A549 (cell line): ENCODE measurements at regions not wholly inside any gene's neighbourhood (a gene's known extent, or its start where the extent isn't known, plus 50 kb on each side); places are given as distances from the start of the nearest gene placed in this dataset.

Source experiments
- ATAC-seq, 2 experiments: fragments of 200-7000 bp in 1 of 2; fragments of >200 bp in 1 of 2; cut with Nextera tagmentation in 1 of 2; cut with Tn5 transposase in 1 of 2; 3 replicates each; pipeline versions ENCODE4 v1.8.0 to v1.9.1; 2018 to 2020; ENCODE audit warnings: mild to moderate bottlenecking in 1 of 2, moderate library complexity in 1 of 2
- CTCF ChIA-PET: fragments of 300-600 bp; sonication (Branson Sonifier 250); formaldehyde crosslinking; extraction: SDS; loops from one replicate; lab custom pipeline; 2021; ENCODE audit warnings: antibody characterized with exemption, inconsistent platforms; lab: Yijun Ruan, JAX
- POLR2A ChIA-PET: fragments of 350-600 bp; formaldehyde crosslinking; extraction: SDS; loops from one replicate; lab custom pipeline; 2021; ENCODE audit warnings: antibody characterized with exemption, inconsistent platforms; lab: Yijun Ruan, JAX
- DNase-seq, 2 experiments: peaks; one replicate each; pipeline versions ENCODE4 v3.0.0 to v3.0.0-alpha.2; 2011 to 2016; ENCODE audit warnings: low read depth in 1 of 2, low spot score in 1 of 2
- FAIRE-seq: peaks from 2 replicates; lab custom pipeline; 2011; peaks lifted over from hg19 to GRCh38; lab: Jason Lieb, UNC
- H3K27ac ChIP-seq, 2 experiments: fragments of >200 bp; sonication (Bioruptor Twin); formaldehyde crosslinking; 3 replicates each; pipeline ENCODE4 v1.5.1; 2016 to 2017
- H3K4me1 ChIP-seq: fragments of >200 bp; sonication (Bioruptor Twin); formaldehyde crosslinking; 3 replicates; pipeline ENCODE4 v1.6.1; 2016
- H3K4me2 ChIP-seq: fragments of >200 bp; sonication (Bioruptor Twin); formaldehyde crosslinking; 3 replicates; pipeline ENCODE4 v1.6.1; 2016
- H3K4me3 ChIP-seq: fragments of >200 bp; sonication (Bioruptor Twin); formaldehyde crosslinking; 3 replicates; pipeline ENCODE4 v1.5.1; 2016
- H3K9me3 ChIP-seq: fragments of >200 bp; sonication (Bioruptor Twin); formaldehyde crosslinking; 3 replicates; pipeline ENCODE4 v1.6.1; 2016
- CBX2 ChIP-seq: fragments of 200-600 bp; sonication (generic); IDR thresholded peaks from 2 replicates; pipeline ENCODE4 v1.6.1; 2016; ENCODE audit warnings: low read depth, mild to moderate bottlenecking, borderline replicate concordance
- CBX8 ChIP-seq: fragments of 200-600 bp; sonication (generic); IDR thresholded peaks from 2 replicates; pipeline ENCODE4 v1.6.1; 2016
- CEBPB ChIP-seq, 2 experiments: fragments of >200 bp in 1 of 2; sonication (Bioruptor Twin) in 1 of 2; formaldehyde crosslinking in 1 of 2; IDR thresholded peaks; 2 replicates each; pipeline ENCODE4 v1.6.1; 2012 to 2016
- CHD4 ChIP-seq: fragments of 200-600 bp; sonication (generic); IDR thresholded peaks from 2 replicates; pipeline ENCODE4 v1.6.1; 2016; ENCODE audit warnings: antibody characterized with exemption, mild to moderate bottlenecking, borderline replicate concordance
- EHMT2 ChIP-seq: fragments of 200-600 bp; sonication (generic); IDR thresholded peaks from 2 replicates; pipeline ENCODE4 v1.6.1; 2016; ENCODE audit warnings: antibody characterized with exemption, low read depth, mild to moderate bottlenecking, moderate library complexity
- FOSB ChIP-seq: fragments of 250-450 bp; sonication (Bioruptor Pico); IDR thresholded peaks from 2 replicates; pipeline ENCODE4 v1.5.0; 2020; ENCODE audit warnings: mild to moderate bottlenecking, moderate library complexity
- FOSL2 ChIP-seq, 2 experiments: fragments of 450-650 bp in 1 of 2; fragments of >200 bp in 1 of 2; sonication (Bioruptor Twin) in 1 of 2; formaldehyde crosslinking; IDR thresholded peaks; 2 replicates each; pipeline versions ENCODE4 v1.5.0 to v1.6.1; 2016 to 2020; ENCODE audit warnings: mild to moderate bottlenecking in 1 of 2, moderate library complexity in 1 of 2
- FOXS1 ChIP-seq: fragments of 250-450 bp; sonication (Bioruptor Pico); IDR thresholded peaks from 2 replicates; pipeline ENCODE4 v1.5.0; 2020; ENCODE audit warnings: mild to moderate bottlenecking, moderate library complexity
- GATA3 ChIP-seq: IDR thresholded peaks from 2 replicates; pipeline ENCODE4 v1.6.1; 2012; ENCODE audit warnings: borderline replicate concordance
- HES2 ChIP-seq: fragments of >200 bp; sonication (Bioruptor Twin); formaldehyde crosslinking; IDR thresholded peaks from 2 replicates; pipeline ENCODE4 v1.6.1; 2016
- HOXB13 ChIP-seq: fragments of 250-450 bp; sonication (Bioruptor Pico); IDR thresholded peaks from 2 replicates; pipeline ENCODE4 v1.5.0; 2020; ENCODE audit warnings: low read depth, mild to moderate bottlenecking, moderate library complexity
- HOXB5 ChIP-seq: fragments of 250-450 bp; sonication (Bioruptor Pico); IDR thresholded peaks from 2 replicates; pipeline ENCODE4 v1.5.0; 2020; ENCODE audit warnings: mild to moderate bottlenecking, moderate library complexity
- JUN ChIP-seq, 2 experiments: fragments of >200 bp; sonication (Bioruptor Twin); formaldehyde crosslinking; IDR thresholded peaks; 2 replicates in 1 of 2; 3 replicates in 1 of 2; pipeline ENCODE4 v1.6.1; 2016 to 2017
- KDM1A ChIP-seq: fragments of 200-600 bp; sonication (generic); IDR thresholded peaks from 2 replicates; pipeline ENCODE4 v1.6.1; 2016; ENCODE audit warnings: low read depth, mild to moderate bottlenecking
- KDM5A ChIP-seq: fragments of 200-600 bp; sonication (generic); IDR thresholded peaks from 2 replicates; pipeline ENCODE4 v1.6.1; 2016; ENCODE audit warnings: antibody characterized with exemption, mild to moderate bottlenecking
- MAZ ChIP-seq: fragments of 150-350 bp; IDR thresholded peaks from 2 replicates; pipeline ENCODE4 v1.6.1; 2014; ENCODE audit warnings: antibody characterized with exemption, low read depth, low read length, borderline replicate concordance
- NPAS2 ChIP-seq: fragments of 250-450 bp; sonication (Bioruptor Pico); IDR thresholded peaks from 2 replicates; pipeline ENCODE4 v1.8.0; 2022; ENCODE audit warnings: mild to moderate bottlenecking, moderate library complexity, borderline replicate concordance
- NR3C1 ChIP-seq: fragments of >200 bp; sonication (Bioruptor Twin); formaldehyde crosslinking; IDR thresholded peaks from 3 replicates; pipeline ENCODE4 v1.6.1; 2017
- POLR2A ChIP-seq: IDR thresholded peaks from 2 replicates; pipeline ENCODE4 v1.6.1; 2012; ENCODE audit warnings: mild to moderate bottlenecking, low read length
- RARB ChIP-seq: fragments of 250-450 bp; sonication (Bioruptor Pico); IDR thresholded peaks from 2 replicates; pipeline ENCODE4 v1.8.0; 2021; ENCODE audit warnings: mild to moderate bottlenecking, moderate library complexity
- REST ChIP-seq: fragments of 200-600 bp; sonication (generic); IDR thresholded peaks from 2 replicates; pipeline ENCODE4 v1.6.1; 2016; ENCODE audit warnings: antibody characterized with exemption, mild to moderate bottlenecking, moderate library complexity
- SMC3 ChIP-seq: fragments of >200 bp; sonication (Bioruptor Twin); formaldehyde crosslinking; IDR thresholded peaks from 3 replicates; pipeline ENCODE4 v1.6.1; 2018; ENCODE audit warnings: inconsistent platforms
- SREBF2 ChIP-seq: fragments of 450-650 bp; IDR thresholded peaks from 2 replicates; pipeline ENCODE4 v1.6.1; 2014; ENCODE audit warnings: mild to moderate bottlenecking, moderate library complexity
- TFCP2L1 ChIP-seq: fragments of 250-450 bp; sonication (Bioruptor Pico); IDR thresholded peaks from 2 replicates; pipeline ENCODE4 v1.5.0; 2021; ENCODE audit warnings: mild to moderate bottlenecking
- USF2 ChIP-seq: fragments of 450-650 bp; IDR thresholded peaks from 2 replicates; pipeline ENCODE4 v1.6.1; 2014; ENCODE audit warnings: antibody characterized with exemption
- ZFP36 ChIP-seq: fragments of 450-650 bp; IDR thresholded peaks from 2 replicates; pipeline ENCODE4 v1.6.1; 2014; ENCODE audit warnings: borderline replicate concordance; ENCODE audit not compliant: partially characterized antibody
- ZNF302 ChIP-seq: fragments of 250-450 bp; sonication (Bioruptor Pico); IDR thresholded peaks from 2 replicates; pipeline ENCODE4 v1.9.0; 2021; ENCODE audit warnings: inconsistent platforms, mild to moderate bottlenecking, moderate library complexity
- WGBS: methylation state at CpG from one replicate; pipeline ENCODE4 v1.1.6; 2017; ENCODE audit errors: missing lambda C conversion rate; 5-methylcytosine and 5-hydroxymethylcytosine counted together

GRCh38 chr5:2582106-2582505, 169.4 kb downstream of the IRX2 start:
- ATAC-seq: no peak
- TF ChIP-seq CBX2 (no peak), SREBF2 (no peak), GATA3 (no peak), KDM1A (no peak), HOXB5 (no peak), FOSB (CRISPR knock-in tag) (no peak), NPAS2 (CRISPR knock-in tag) (no peak), TFCP2L1 (CRISPR knock-in tag) (no peak), REST (no peak)
- TF ChIP-seq, all 56 proteins: peak for 0
- no peak overlapping the region for H3K4me3 ChIP-seq
- H3K27ac ChIP-seq: no peak overlapping the region
- H3K4me1 ChIP-seq: no peaks in the 10 kb centered on the region
- FAIRE-seq: no peak
- ChIA-PET CTCF (no interaction called here), POLR2A (no interaction called here)
- no peak for DNase-seq
- WGBS: 36% methylated on average over 7 of the region's 7 CpGs
- no peak overlapping the region for H3K4me2 ChIP-seq
- no peaks in the 10 kb centered on the region for H3K9me3 ChIP-seq

DNA sequence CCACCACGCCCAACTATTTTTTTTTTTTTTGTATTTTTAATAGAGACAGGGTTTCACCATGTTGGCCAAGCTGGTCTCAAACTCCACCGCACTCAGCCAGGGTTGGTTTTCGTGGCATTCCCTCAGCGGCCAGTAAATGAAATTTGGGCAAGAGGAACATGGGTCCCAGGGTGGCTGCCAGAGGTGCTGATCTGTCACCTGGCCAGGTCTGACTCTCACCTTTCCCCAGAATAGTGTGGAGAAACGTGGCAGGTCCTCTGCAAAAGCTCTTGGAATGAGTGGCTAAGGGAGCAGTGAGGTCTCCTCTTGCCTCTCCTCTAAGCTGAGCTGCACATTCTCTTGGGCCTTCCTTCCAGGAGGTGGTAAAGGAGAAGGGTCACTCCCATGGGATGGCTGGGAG, 170.1 kb downstream of the IRX2 start:
- TF ChIP-seq USF2 (no peak), HOXB13 (CRISPR knock-in tag) (no peak), ZFP36 (no peak)
- POLR2A ChIA-PET: no interaction called here
- Histone ChIP-seq H3K4me2 (no peak overlapping the region), H3K9me3 (no peaks in the 10 kb centered on the region), H3K4me1 (no peaks in the 10 kb centered on the region), H3K4me3 (no peak overlapping the region), H3K27ac (no peak overlapping the region)
- ATAC-seq (no peak), FAIRE-seq (no peak), DNase-seq (no peak)
- WGBS: 32% methylated on average over 5 of the region's 5 CpGs
- CTCF ChIA-PET: no interaction called here

DNA sequence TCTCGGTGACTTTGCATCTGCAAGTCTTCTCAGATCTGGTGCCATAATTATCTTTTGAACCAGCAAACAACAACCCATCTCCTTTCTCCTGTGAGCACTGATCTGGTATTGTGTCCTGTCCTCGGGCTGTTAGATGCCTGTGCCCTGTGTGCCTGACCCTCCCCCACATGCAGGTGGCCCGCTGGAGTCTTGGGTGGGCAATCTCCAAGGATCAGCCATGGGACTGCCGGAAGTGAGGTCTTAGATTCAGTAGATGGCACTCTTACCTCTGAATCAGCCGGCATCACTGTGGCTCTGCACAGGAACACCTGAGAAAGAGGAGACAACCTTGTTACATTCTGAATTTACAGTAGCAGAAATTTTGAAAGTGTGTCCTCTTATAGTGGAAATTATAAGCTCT, 172.4 kb downstream of the IRX2 start:
- ChIA-PET CTCF (interaction anchor here (1.3 kb wide), 1 partner anchor 28 kb away, joined by 3 read pairs; no protein-coding TSS in a partner anchor), POLR2A (no interaction called here)
- no peak overlapping the region for H3K27ac ChIP-seq
- FAIRE-seq (no peak), ATAC-seq (no peak), DNase-seq (no peak)
- no peaks in the 10 kb centered on the region for H3K9me3 ChIP-seq
- no peak for TF ChIP-seq CEBPB (IDR thresholded peaks at IDR 0.05)
- TF ChIP-seq CHD4: no peak
- TF ChIP-seq EHMT2: no peak
- no peak for TF ChIP-seq FOSL2 (IDR thresholded peaks at IDR 0.05)
- TF ChIP-seq FOSL2 (CRISPR knock-in tag; IDR thresholded peaks at IDR 0.05): no peak
- no peak for TF ChIP-seq FOXS1
- no peak for TF ChIP-seq JUN (IDR thresholded peaks at IDR 0.05)
- no peak for TF ChIP-seq SMC3
- TF ChIP-seq HOXB5: no peak
- no peak for TF ChIP-seq MAZ
- TF ChIP-seq ZNF302 (CRISPR knock-in tag): no peak
- no peak for TF ChIP-seq RARB (CRISPR knock-in tag)
- TF ChIP-seq CBX8: no peak
- no peak for TF ChIP-seq TFCP2L1 (CRISPR knock-in tag)
- TF ChIP-seq NR3C1: no peak
- no peak for TF ChIP-seq HOXB13 (CRISPR knock-in tag)
- no peak for TF ChIP-seq USF2
- TF ChIP-seq POLR2A: no peak
- no peak for TF ChIP-seq KDM5A
- no peak for TF ChIP-seq HES2
- WGBS: 0% methylated on average over 4 of the region's 5 CpGs
- no peak overlapping the region for H3K4me2 ChIP-seq
- no peak overlapping the region for H3K4me3 ChIP-seq
- no peaks in the 10 kb centered on the region for H3K4me1 ChIP-seq
